ENCODE measurements at regions not wholly inside any gene's neighbourhood (a gene's known extent, or its start where the extent isn't known, plus 50 kb on each side); places are given as distances from the start of the nearest gene placed in this dataset.

DNA sequence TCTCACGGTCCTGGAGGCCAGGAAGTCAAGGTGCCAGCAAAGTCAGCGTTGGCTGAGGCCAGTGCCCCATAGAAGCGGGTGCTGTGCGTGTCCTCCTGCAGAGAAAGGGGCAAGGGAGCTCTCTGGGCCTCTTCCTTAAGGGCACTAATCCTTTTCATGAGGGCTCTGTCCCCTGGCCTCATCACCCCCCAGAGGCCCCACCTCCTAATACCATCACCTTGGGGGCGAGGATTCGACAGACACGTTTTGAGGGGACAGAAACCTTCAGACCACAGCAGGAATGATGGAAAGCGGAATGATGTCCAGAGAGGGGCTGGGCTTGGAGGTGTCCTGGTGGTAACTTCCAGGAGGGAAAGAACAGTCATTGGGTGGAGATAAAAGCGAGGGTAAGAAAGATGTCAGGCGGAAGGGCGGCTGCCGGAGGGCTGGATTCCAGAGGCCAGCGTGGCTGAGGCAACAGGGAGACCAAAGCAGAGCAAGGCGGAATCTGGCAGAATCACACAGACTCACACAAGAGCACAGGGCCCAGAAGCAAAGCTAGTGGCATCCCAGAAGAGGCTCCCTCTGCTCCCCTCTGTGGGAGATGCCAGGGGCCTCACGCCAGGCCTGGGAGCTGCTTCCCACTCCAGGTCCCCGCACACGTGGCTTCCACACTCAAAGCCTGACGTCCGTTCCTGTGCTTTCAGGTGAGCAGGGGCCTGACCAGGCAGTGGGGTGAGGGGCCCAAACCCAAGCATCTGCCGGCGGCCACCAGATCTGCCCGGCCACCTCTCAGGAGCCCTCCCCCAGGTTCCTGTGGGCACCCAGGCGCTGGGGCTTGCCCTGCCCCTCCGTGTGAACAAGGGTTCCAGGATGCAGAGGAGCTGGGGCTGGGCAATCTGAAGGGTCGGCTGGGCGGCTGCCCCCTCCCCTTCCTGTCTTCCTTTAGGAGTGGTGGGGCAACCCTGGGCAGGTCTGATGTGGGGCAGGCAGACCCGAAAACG is 784.5 kb downstream of the BRD1 start:
- FAIRE-seq: no peak
- no peak for TF ChIP-seq POU2F2 (IDR thresholded peaks at IDR 0.05; ENCODE audit: low read depth, low read length)
- DNase-seq (ENCODE audit: insufficient read length, low spot score): no peak

DNA sequence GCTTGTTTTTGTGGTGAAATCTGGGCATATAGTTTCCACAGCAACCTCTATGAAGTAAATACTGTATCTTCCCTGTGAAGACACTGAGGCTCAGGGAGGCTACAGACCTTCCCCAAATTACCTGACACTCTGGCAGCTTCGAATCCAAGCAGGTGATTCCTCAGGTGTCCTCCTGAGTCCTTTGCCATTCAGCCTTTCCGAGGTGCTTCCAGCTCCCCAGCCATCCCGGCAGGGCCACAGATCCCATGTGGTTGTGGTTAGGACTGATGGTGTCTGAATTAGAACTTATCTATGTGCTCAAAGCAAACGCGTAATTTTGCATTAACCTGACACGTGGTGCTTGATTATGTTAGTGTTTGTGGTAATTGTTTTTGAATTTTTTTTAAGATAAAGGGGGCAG is 785.6 kb downstream of the BRD1 start:
- no peak for DNase-seq (ENCODE audit: insufficient read length, low spot score)
- TF ChIP-seq POLR2A (IDR thresholded peaks at IDR 0.05; ENCODE audit: low read depth, low read length) (no peak), POLR2AphosphoS5 (IDR thresholded peaks at IDR 0.05; ENCODE audit: low read depth, low read length) (no peak), POU2F2 (IDR thresholded peaks at IDR 0.05; ENCODE audit: low read depth, low read length) (no peak), TAF1 (IDR thresholded peaks at IDR 0.05; ENCODE audit: low read depth, low read length) (no peak), PAX5 (IDR thresholded peaks at IDR 0.05; ENCODE audit: insufficient read depth, low read length, severe bottlenecking) (no peak), SPI1 (IDR thresholded peaks at IDR 0.05; ENCODE audit: low read depth, low read length) (no peak)
- FAIRE-seq: no peak

DNA sequence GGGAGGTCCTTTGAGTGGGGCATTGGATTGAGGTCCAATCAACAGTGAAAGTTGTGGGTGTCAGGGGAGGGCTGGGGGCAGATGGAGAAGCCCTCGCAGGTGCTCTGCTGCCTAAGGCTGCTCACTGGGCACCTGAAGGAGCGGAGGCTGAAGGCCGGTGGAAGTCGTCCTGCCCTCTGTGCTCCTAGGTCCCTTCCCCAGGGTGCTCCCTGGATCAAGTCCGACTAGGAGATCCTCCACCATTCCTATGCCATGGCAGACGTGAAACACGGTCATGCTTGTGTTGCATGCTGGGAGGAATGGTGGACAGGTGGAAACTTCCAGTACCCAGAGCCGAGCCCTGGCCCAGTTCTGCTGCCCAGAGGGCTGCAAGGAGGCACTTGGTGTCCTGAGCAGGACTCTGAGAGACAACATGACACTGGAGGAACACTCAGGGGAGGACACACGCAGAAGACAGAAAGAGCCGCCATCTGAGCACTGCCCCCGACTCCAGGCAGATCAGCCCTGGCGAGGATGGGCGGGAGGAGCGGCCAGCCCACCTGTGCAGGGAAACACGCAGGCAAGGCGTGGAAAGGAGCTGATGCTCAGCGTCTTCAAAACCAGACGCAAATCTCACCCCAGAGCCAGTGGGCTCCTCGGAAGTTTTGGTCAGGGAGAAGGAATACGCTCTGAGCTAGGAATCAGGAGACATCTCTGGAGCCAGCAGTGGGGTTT is 786.8 kb downstream of the BRD1 start:
- no peak for TF ChIP-seq SPI1 (IDR thresholded peaks at IDR 0.05; ENCODE audit: low read depth, low read length)
- no peak for TF ChIP-seq POLR2A (IDR thresholded peaks at IDR 0.05; ENCODE audit: low read depth, low read length)
- TF ChIP-seq POLR2AphosphoS5 (IDR thresholded peaks at IDR 0.05; ENCODE audit: low read depth, low read length): no peak
- TF ChIP-seq POU2F2 (IDR thresholded peaks at IDR 0.05; ENCODE audit: low read depth, low read length): no peak
- TF ChIP-seq TAF1 (IDR thresholded peaks at IDR 0.05; ENCODE audit: low read depth, low read length): no peak
- TF ChIP-seq PAX5 (IDR thresholded peaks at IDR 0.05; ENCODE audit: insufficient read depth, low read length, severe bottlenecking): no peak
- DNase-seq (ENCODE audit: insufficient read length, low spot score) (no peak), FAIRE-seq (no peak)

DNA sequence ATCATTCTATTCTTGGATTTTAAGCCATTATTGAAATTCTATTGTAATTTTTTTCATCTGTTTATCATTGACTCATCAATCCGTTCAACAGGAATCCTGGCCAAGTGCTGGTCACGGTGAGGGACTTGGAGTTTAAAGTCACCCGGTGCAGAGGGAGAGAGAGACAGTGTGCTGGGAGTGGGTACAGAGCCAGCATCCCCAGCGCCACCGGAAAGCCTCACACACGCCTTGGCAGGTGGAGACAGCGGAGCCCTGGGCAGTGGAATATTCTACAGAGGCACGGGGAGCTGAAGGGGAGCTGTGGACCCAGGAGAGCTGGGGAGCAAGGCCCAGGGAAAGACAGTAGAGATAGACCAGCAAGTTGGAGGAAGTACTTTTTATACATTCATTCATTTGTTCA is 787.6 kb downstream of the BRD1 start:
- no peak for TF ChIP-seq SPI1 (IDR thresholded peaks at IDR 0.05; ENCODE audit: low read depth, low read length)
- no peak for TF ChIP-seq PAX5 (IDR thresholded peaks at IDR 0.05; ENCODE audit: insufficient read depth, low read length, severe bottlenecking)
- no peak for TF ChIP-seq POLR2AphosphoS5 (IDR thresholded peaks at IDR 0.05; ENCODE audit: low read depth, low read length)
- TF ChIP-seq POU2F2 (IDR thresholded peaks at IDR 0.05; ENCODE audit: low read depth, low read length): no peak
- no peak for TF ChIP-seq POLR2A (IDR thresholded peaks at IDR 0.05; ENCODE audit: low read depth, low read length)
- TF ChIP-seq TAF1 (IDR thresholded peaks at IDR 0.05; ENCODE audit: low read depth, low read length): no peak
- DNase-seq (ENCODE audit: insufficient read length, low spot score) (no peak), FAIRE-seq (no peak)

DNA sequence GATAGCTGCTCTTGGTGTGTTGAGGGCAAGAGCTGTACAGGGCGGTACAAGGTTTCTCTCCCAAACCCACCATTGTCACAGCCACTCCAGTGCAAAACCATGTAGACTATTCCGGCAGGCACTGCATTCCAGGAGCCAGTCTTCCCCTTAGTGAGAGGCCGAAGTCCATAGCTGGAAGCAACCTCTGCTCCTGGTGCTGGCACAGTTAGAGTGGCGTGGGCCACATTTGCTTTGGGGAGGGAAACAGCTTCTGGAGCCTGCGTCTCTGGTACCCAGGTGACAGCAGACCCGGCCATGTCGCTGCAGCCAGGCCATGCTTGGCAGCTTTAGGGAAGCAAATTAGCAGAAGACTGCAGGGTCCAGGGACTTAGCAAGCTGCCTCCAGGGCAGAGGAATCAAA is 788.0 kb downstream of the BRD1 start:
- TF ChIP-seq TAF1 (IDR thresholded peaks at IDR 0.05; ENCODE audit: low read depth, low read length) (no peak), POLR2A (IDR thresholded peaks at IDR 0.05; ENCODE audit: low read depth, low read length) (no peak), POU2F2 (IDR thresholded peaks at IDR 0.05; ENCODE audit: low read depth, low read length) (no peak), SPI1 (IDR thresholded peaks at IDR 0.05; ENCODE audit: low read depth, low read length) (no peak), POLR2AphosphoS5 (IDR thresholded peaks at IDR 0.05; ENCODE audit: low read depth, low read length) (no peak), PAX5 (IDR thresholded peaks at IDR 0.05; ENCODE audit: insufficient read depth, low read length, severe bottlenecking) (no peak)
- DNase-seq (ENCODE audit: insufficient read length, low spot score): no peak
- no peak for FAIRE-seq

DNA sequence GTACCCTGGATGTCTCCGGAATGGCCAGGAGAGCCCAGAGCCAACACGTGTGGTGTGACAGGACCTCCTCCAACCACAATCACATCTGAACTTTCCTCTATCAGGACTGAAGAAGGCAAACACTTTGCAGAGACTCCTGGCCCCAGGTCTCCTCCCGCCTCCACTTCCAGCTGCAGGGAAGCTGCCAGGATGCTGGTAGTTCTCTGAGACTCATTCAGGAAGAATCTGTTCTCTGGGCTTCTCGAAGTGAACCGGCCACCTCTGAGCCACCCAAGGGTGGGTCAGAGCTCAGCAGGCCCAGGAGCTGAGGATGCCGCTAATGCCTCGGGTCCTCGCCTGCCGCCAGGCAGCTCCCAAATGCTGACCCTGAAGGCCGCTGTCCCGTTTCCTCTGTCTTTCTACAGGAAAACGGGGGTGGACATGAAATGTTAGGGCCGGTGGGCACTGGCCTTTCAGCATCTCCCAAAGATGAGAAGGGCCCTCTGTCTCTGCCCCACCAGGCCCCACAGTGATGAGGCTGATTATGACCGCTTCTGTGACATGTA is 789.9 kb downstream of the BRD1 start:
- no peak for FAIRE-seq
- no peak for TF ChIP-seq PAX5 (IDR thresholded peaks at IDR 0.05; ENCODE audit: insufficient read depth, low read length, severe bottlenecking)
- no peak for TF ChIP-seq POLR2A (IDR thresholded peaks at IDR 0.05; ENCODE audit: low read depth, low read length)
- no peak for TF ChIP-seq TAF1 (IDR thresholded peaks at IDR 0.05; ENCODE audit: low read depth, low read length)
- TF ChIP-seq POLR2AphosphoS5 (IDR thresholded peaks at IDR 0.05; ENCODE audit: low read depth, low read length): no peak
- TF ChIP-seq SPI1 (IDR thresholded peaks at IDR 0.05; ENCODE audit: low read depth, low read length): no peak
- TF ChIP-seq POU2F2 (IDR thresholded peaks at IDR 0.05; ENCODE audit: low read depth, low read length): no peak
- no peak for DNase-seq (ENCODE audit: insufficient read length, low spot score)

DNA sequence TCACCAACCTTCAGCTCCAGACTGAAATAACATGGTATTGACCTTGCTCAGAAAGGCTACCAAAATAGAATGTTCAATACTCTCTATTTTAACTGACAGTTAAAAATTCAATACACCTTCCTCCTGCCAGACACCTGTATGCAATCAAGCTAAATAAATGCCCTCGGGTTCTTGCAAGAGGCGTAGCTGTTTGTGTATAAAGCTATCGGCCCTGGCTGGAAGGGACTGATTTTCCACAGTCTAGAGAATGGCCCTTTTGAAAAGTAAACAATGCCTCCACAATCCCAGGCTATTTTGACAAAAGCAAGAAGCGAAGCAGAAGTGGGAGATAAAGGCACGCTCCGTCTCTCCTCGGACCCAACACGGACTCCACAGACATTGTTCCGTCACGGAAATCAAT is 791.2 kb downstream of the BRD1 start:
- TF ChIP-seq SPI1 (IDR thresholded peaks at IDR 0.05; ENCODE audit: low read depth, low read length) (no peak), TAF1 (IDR thresholded peaks at IDR 0.05; ENCODE audit: low read depth, low read length) (no peak), POLR2AphosphoS5 (IDR thresholded peaks at IDR 0.05; ENCODE audit: low read depth, low read length) (no peak), POLR2A (IDR thresholded peaks at IDR 0.05; ENCODE audit: low read depth, low read length) (no peak), PAX5 (IDR thresholded peaks at IDR 0.05; ENCODE audit: insufficient read depth, low read length, severe bottlenecking) (no peak), POU2F2 (IDR thresholded peaks at IDR 0.05; ENCODE audit: low read depth, low read length) (no peak)
- no peak for FAIRE-seq
- DNase-seq (ENCODE audit: insufficient read length, low spot score): no peak

DNA sequence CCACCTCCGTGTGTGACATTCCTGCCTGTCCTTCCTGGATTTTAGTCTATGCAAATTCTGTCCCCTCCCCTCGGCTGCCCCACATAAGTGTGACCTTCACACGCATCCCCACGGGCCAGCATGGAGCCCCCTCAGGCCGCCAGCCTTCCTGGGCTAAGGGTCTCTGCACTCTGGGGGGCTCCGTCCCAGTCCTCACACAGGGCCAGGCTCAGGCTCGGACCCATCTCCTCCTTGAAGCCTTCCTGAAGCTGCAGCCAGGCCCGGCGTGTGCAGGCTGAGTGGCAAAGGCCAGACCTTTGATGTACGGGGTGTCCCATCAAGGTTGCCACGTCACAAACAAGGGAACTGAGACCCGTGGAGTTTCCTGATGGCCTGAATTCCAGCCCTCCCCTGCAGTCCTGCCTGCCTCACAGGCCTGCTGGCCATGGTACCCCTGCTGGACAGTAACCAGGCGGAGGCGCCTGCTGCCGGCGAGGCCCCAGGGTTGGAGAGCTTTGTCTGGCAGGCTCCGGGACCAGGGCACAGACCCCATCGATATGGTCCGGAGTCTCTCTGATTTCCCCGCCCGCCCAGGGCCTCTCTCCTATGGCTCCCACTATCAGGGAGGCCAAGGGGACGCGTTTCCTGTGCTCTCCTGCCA is 791.7 kb downstream of the BRD1 start:
- TF ChIP-seq POLR2AphosphoS5 (IDR thresholded peaks at IDR 0.05; ENCODE audit: low read depth, low read length): no peak
- no peak for TF ChIP-seq TAF1 (IDR thresholded peaks at IDR 0.05; ENCODE audit: low read depth, low read length)
- TF ChIP-seq PAX5 (IDR thresholded peaks at IDR 0.05; ENCODE audit: insufficient read depth, low read length, severe bottlenecking): no peak
- no peak for TF ChIP-seq POU2F2 (IDR thresholded peaks at IDR 0.05; ENCODE audit: low read depth, low read length)
- TF ChIP-seq SPI1 (IDR thresholded peaks at IDR 0.05; ENCODE audit: low read depth, low read length): no peak
- TF ChIP-seq POLR2A (IDR thresholded peaks at IDR 0.05; ENCODE audit: low read depth, low read length): no peak
- DNase-seq (ENCODE audit: insufficient read length, low spot score) (no peak), FAIRE-seq (no peak)

Measured in GM12891 (cell line).